H9 (cell line): ENCODE measurements at regions not wholly inside any gene's neighbourhood (a gene's known extent, or its start where the extent isn't known, plus 50 kb on each side); places are given as distances from the start of the nearest gene placed in this dataset.

Experiments used
- DNase-seq: peaks from one replicate; pipeline ENCODE4 v3.0.0-alpha.2; 2017
- H2AFZ ChIP-seq: one replicate; pipeline ENCODE4 v1.6.1; 2013; ENCODE audit warnings: mild to moderate bottlenecking, low read length, control low read depth, moderate library complexity
- H2AK5ac ChIP-seq: 2 replicates; pipeline ENCODE4 v1.6.1; 2013; ENCODE audit warnings: low read length, control low read depth, mixed read lengths; ENCODE audit not compliant: insufficient read length
- H2BK120ac ChIP-seq: one replicate; pipeline ENCODE4 v1.6.1; 2013; ENCODE audit warnings: low read depth, mild to moderate bottlenecking, low read length, control low read depth, inconsistent platforms; ENCODE audit not compliant: poor library complexity, severe bottlenecking
- H2BK12ac ChIP-seq: 2 replicates; pipeline ENCODE4 v1.6.1; 2013; ENCODE audit warnings: low read length, control low read depth, mixed read lengths, low read depth; ENCODE audit not compliant: insufficient read length
- H2BK15ac ChIP-seq: 2 replicates; pipeline ENCODE4 v1.6.1; 2013; ENCODE audit warnings: low read depth, low read length, control low read depth
- H2BK20ac ChIP-seq: one replicate; pipeline ENCODE4 v1.6.1; 2013; ENCODE audit warnings: low read depth, mild to moderate bottlenecking, low read length, control low read depth, inconsistent platforms; ENCODE audit not compliant: poor library complexity, severe bottlenecking
- H2BK5ac ChIP-seq: 2 replicates; pipeline ENCODE4 v1.6.1; 2013; ENCODE audit warnings: low read length, control low read depth, mixed read lengths; ENCODE audit not compliant: insufficient read length
- H3K14ac ChIP-seq: 2 replicates; pipeline ENCODE4 v1.6.1; 2013; ENCODE audit warnings: low read length, control low read depth; ENCODE audit not compliant: insufficient read depth
- H3K18ac ChIP-seq: 2 replicates; pipeline ENCODE4 v1.6.1; 2013; ENCODE audit warnings: low read depth, mild to moderate bottlenecking, mixed read lengths, low read length, control low read depth; ENCODE audit not compliant: insufficient read length
- H3K23ac ChIP-seq: 2 replicates; pipeline ENCODE4 v1.6.1; 2013; ENCODE audit warnings: low read length, control low read depth, mixed read lengths, low read depth; ENCODE audit not compliant: insufficient read length
- H3K23me2 ChIP-seq: 2 replicates; pipeline ENCODE4 v1.6.1; 2013; ENCODE audit warnings: low read depth, mild to moderate bottlenecking, mixed read lengths, low read length, control low read depth; ENCODE audit not compliant: insufficient read length, poor library complexity, severe bottlenecking
- H3K27ac ChIP-seq: 2 replicates; pipeline ENCODE4 v1.5.1; 2013; ENCODE audit warnings: low read length, control low read depth, mixed read lengths, low read depth; ENCODE audit not compliant: insufficient read length
- H3K27me3 ChIP-seq: 2 replicates; pipeline ENCODE4 v1.6.1; 2013; ENCODE audit warnings: low read length, control low read depth, inconsistent platforms; ENCODE audit not compliant: insufficient read depth
- H3K4ac ChIP-seq: 2 replicates; pipeline ENCODE4 v1.6.1; 2013; ENCODE audit warnings: low read depth, mild to moderate bottlenecking, control low read depth, inconsistent platforms, low read length, moderate library complexity
- H3K4me1 ChIP-seq: 2 replicates; pipeline ENCODE4 v1.6.1; 2013; ENCODE audit warnings: low read length, control low read depth, inconsistent platforms; ENCODE audit not compliant: insufficient read depth
- H3K4me2 ChIP-seq: 2 replicates; pipeline ENCODE4 v1.6.1; 2013; ENCODE audit warnings: low read length, control low read depth, mixed read lengths; ENCODE audit not compliant: insufficient read length, insufficient read depth
- H3K56ac ChIP-seq: 2 replicates; pipeline ENCODE4 v1.6.1; 2013; ENCODE audit warnings: low read depth, mild to moderate bottlenecking, mixed read lengths, low read length, control low read depth; ENCODE audit not compliant: insufficient read length
- H3K79me1 ChIP-seq: 2 replicates; pipeline ENCODE4 v1.6.1; 2013; ENCODE audit warnings: low read depth, mild to moderate bottlenecking, moderate library complexity, low read length, control low read depth, inconsistent platforms; ENCODE audit not compliant: insufficient read depth, poor library complexity, severe bottlenecking
- H3K79me2 ChIP-seq: 2 replicates; pipeline ENCODE4 v1.6.1; 2013; ENCODE audit warnings: low read length, control low read depth, inconsistent platforms; ENCODE audit not compliant: insufficient read depth
- H3K9ac ChIP-seq: 2 replicates; pipeline ENCODE4 v1.6.1; 2013; ENCODE audit warnings: low read length, control low read depth, mixed read lengths; ENCODE audit not compliant: insufficient read length; ENCODE audit errors: extremely low read depth
- H3K9me3 ChIP-seq: one replicate; pipeline ENCODE4 v1.6.1; 2013; ENCODE audit warnings: low read depth, low read length, inconsistent platforms; ENCODE audit not compliant: control insufficient read depth
- H3T11ph ChIP-seq: one replicate; pipeline ENCODE4 v1.6.1; 2013; ENCODE audit warnings: mild to moderate bottlenecking, low read length, control low read depth, inconsistent platforms
- H4K20me1 ChIP-seq: one replicate; pipeline ENCODE4 v1.6.1; 2013; ENCODE audit not compliant: control insufficient read depth, insufficient read length, insufficient read depth
- H4K5ac ChIP-seq: 2 replicates; pipeline ENCODE4 v1.6.1; 2013; ENCODE audit warnings: low read depth, mild to moderate bottlenecking, mixed read lengths, low read length, control low read depth; ENCODE audit not compliant: insufficient read length
- H4K8ac ChIP-seq: replicated peaks from 2 replicates; pipeline ENCODE4 v1.6.1; 2013; ENCODE audit warnings: low read length, control low read depth, mixed read lengths, low read depth; ENCODE audit not compliant: insufficient read length
- H4K91ac ChIP-seq: 2 replicates; pipeline ENCODE4 v1.6.1; 2013; ENCODE audit warnings: low read depth, mild to moderate bottlenecking, moderate library complexity, mixed read lengths, low read length, control low read depth; ENCODE audit not compliant: insufficient read length
- H3K27ac Mint-ChIP-seq, 3 experiments: 2 replicates in 2 of 3; 3 replicates in 1 of 3; pipeline ENCODE4 v1.8.0; 2020 to 2021; ENCODE audit warnings: mixed read lengths in 3 of 3, mild to moderate bottlenecking in 1 of 3, moderate library complexity in 1 of 3
- H3K27me3 Mint-ChIP-seq: 2 replicates; pipeline ENCODE4 v1.8.0; 2021; ENCODE audit warnings: low read depth, mild to moderate bottlenecking, moderate library complexity, mixed read lengths
- H3K36me3 Mint-ChIP-seq, 3 experiments: 2 replicates in 2 of 3; 3 replicates in 1 of 3; pipeline ENCODE4 v1.8.0; 2020 to 2021; ENCODE audit warnings: low read depth in 3 of 3, mixed read lengths in 3 of 3; ENCODE audit not compliant: insufficient read depth in 1 of 3
- H3K4me1 Mint-ChIP-seq, 2 experiments: 2 replicates each; pipeline ENCODE4 v1.8.0; 2020; ENCODE audit warnings: mixed read lengths in 2 of 2
- H3K4me3 Mint-ChIP-seq, 2 experiments: 2 replicates in 1 of 2; 3 replicates in 1 of 2; pipeline ENCODE4 v1.8.0; 2020 to 2021; ENCODE audit warnings: mild to moderate bottlenecking in 2 of 2, mixed read lengths in 2 of 2, moderate library complexity in 1 of 2
- H3K9me3 Mint-ChIP-seq, 2 experiments: 2 replicates in 1 of 2; 3 replicates in 1 of 2; pipeline ENCODE4 v1.8.0; 2020; ENCODE audit warnings: mild to moderate bottlenecking in 2 of 2, mixed read lengths in 2 of 2, moderate library complexity in 1 of 2
- CTCF ChIP-seq: fragments of 200-600 bp; sonication (generic); conservative IDR thresholded peaks from 3 replicates; pipeline ENCODE4 v1.8.0; 2021; ENCODE audit warnings: antibody characterized with exemption, mild to moderate bottlenecking
- WGBS: extraction: QIAGEN DNeasy Blood & Tissue Kit; methylation state at CpG from one replicate; pipeline ENCODE4 v1.1.7; 2013; ENCODE audit warnings: missing lambda C conversion rate, low lambda C conversion rate, mixed read lengths; ENCODE audit not compliant: insufficient read length; ENCODE audit errors: extremely low coverage; 5-methylcytosine and 5-hydroxymethylcytosine counted together

DNA sequence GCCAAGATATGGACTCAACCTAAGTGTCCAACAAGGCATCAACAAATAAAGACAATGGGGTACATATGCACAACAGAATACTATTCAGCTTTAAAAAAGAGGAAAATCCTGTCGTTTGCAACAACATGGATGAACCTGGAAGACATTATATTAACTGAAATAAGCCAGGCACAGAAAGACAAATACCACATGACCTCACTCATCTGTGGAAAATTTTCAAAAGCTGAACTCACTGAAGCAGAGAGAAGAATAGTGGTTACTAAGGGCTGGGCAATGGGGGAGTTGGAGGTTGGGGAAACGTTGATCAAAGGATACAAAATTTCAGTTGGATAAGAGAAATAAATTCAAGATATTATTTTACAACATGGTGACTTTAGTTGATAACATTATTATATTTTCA, 221.4 kb upstream of the PITRM1 start:
- WGBS: no CpG with 5 or more reads among the region's 2 CpGs
- no peak overlapping the region for H3K27ac ChIP-seq
- peaks cover 2% of the 10 kb centered on the region for H3K27me3 Mint-ChIP-seq

More for the DNA sequence above, 221.4 kb upstream of the PITRM1 start:
- Mint-ChIP-seq H3K27ac (no peak overlapping the region), H3K9me3 (peaks cover 6 to 10% of the 10 kb centered on the region in 2 experiments), H3K4me3 (no peak overlapping the region), H3K36me3 (peaks cover 4 to 10% (median 6%) of the 10 kb centered on the region in 3 experiments; a peak in 6 of 7 replicates), H3K4me1 (peaks cover 3 to 10% of the 10 kb centered on the region in 2 experiments; a peak in 3 of 4 replicates)
- Histone ChIP-seq H4K5ac (no peak overlapping the region), H4K91ac (no peak overlapping the region), H3K27me3 (no peaks in the 10 kb centered on the region), H3K9ac (no peak overlapping the region), H3K4me1 (no peaks in the 10 kb centered on the region), H3K79me1 (no peaks in the 10 kb centered on the region), H3K56ac (no peak overlapping the region), H2BK5ac (no peak overlapping the region), H3K23ac (no peak overlapping the region), H3K18ac (no peak overlapping the region), H2AK5ac (no peak overlapping the region), H3K4ac (no peak overlapping the region), H4K8ac (no peak overlapping the region), H4K20me1 (no peaks in the 10 kb centered on the region), H3K4me2 (no peak overlapping the region), H3K14ac (no peak overlapping the region), H2BK20ac (no peak overlapping the region), H2BK15ac (no peak overlapping the region), H3K23me2 (no peaks in the 10 kb centered on the region), H3T11ph (no peak overlapping the region), H2BK120ac (no peak overlapping the region), H2AFZ (no peak overlapping the region), H3K9me3 (peaks cover 7% of the 10 kb centered on the region), H2BK12ac (no peak overlapping the region), H3K79me2 (no peaks in the 10 kb centered on the region)
- DNase-seq: no peak
- TF ChIP-seq CTCF: no peak
